ENCODE measurements at regions not wholly inside any gene's neighbourhood (a gene's known extent, or its start where the extent isn't known, plus 50 kb on each side); places are given as distances from the start of the nearest gene placed in this dataset.
A peak's percentile ranks its signal among the peaks of the same experiment; 100 is the strongest.

GRCh38 chr10:123464430-123465323 lies 201.5 kb upstream of the GPR26 start:
- DNase-seq, result no peak
- Histone ChIP-seq H3K27ac (ENCODE audit: low read depth in 1 of 3, low read length in 2 of 3) (no peak overlapping the region), H3K9me3 (ENCODE audit: control insufficient read depth in 2 of 2, insufficient read depth in 1 of 2, low read depth in 1 of 2, low read length in 1 of 2) (no peaks in the 10 kb centered on the region), H3K4me3 (ENCODE audit: low read depth in 1 of 3, low read length in 3 of 3) (no peak overlapping the region), H3K36me3 (ENCODE audit: control insufficient read depth in 3 of 3, insufficient read depth in 2 of 3, low read depth in 1 of 3, low read length in 3 of 3) (no peaks in the 10 kb centered on the region), H3K27me3 (ENCODE audit: control insufficient read depth in 3 of 3, insufficient read depth in 3 of 3, low read length in 3 of 3) (peaks cover 0 to 5% (median 0%) of the 10 kb centered on the region in 3 donors), H3K4me1 (ENCODE audit: control insufficient read depth in 3 of 3, insufficient read depth in 2 of 3, low read depth in 1 of 3, low read length in 2 of 3) (no peaks in the 10 kb centered on the region)
- 39 to 56% (median 48%) methylated on average over 3 of the region's 3 CpGs for WGBS, 3 donors
- no peak for FAIRE-seq

DNA sequence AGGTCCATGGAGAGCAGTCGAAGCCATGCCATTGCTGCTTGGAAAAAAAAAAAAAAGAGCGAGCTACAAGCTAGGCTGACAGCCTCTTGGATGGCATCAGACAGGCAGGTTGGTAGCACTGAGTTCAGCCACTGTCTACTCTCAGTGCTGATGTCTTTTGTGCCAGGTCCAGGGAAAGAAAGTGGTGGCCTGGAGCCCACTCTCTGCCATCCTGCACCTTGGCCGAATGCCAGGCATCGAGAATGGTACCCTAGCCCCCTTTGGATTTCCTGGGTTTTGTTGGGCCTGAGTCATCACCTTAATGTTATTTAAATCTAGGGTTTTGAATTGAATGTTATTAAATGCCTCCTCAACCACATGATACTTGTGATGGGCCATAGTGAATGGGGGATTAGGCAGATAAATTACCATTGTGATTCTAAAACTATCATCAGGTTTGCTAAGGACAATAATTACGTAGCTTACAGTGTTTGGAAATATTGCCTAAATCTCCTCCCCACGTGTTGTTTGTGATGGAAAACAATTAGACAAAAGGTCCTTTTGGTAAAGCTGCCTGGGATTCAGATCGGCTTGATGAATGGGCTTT lies 195.7 kb upstream of the GPR26 start:
- Histone ChIP-seq H3K4me1 (ENCODE audit: control insufficient read depth in 3 of 3, insufficient read depth in 2 of 3, low read depth in 1 of 3, low read length in 2 of 3) (no peaks in the 10 kb centered on the region), H3K27me3 (ENCODE audit: control insufficient read depth in 3 of 3, insufficient read depth in 3 of 3, low read length in 3 of 3) (peaks cover 0 to 11% (median 0%) of the 10 kb centered on the region in 3 donors), H3K4me3 (ENCODE audit: low read depth in 1 of 3, low read length in 3 of 3) (no peak overlapping the region), H3K27ac (ENCODE audit: low read depth in 1 of 3, low read length in 2 of 3) (no peak overlapping the region), H3K9me3 (ENCODE audit: control insufficient read depth in 2 of 2, insufficient read depth in 1 of 2, low read depth in 1 of 2, low read length in 1 of 2) (no peaks in the 10 kb centered on the region), H3K36me3 (ENCODE audit: control insufficient read depth in 3 of 3, insufficient read depth in 2 of 3, low read depth in 1 of 3, low read length in 3 of 3) (no peaks in the 10 kb centered on the region)
- WGBS, 3 donors, result 66 to 75% (median 71%) methylated on average over 7 of the region's 7 CpGs
- no peak for DNase-seq
- FAIRE-seq, result no peak

- Histone ChIP-seq H3K27me3 (ENCODE audit: control insufficient read depth in 3 of 3, insufficient read depth in 3 of 3, low read length in 3 of 3) (peaks cover 0 to 10% (median 0%) of the 10 kb centered on the region in 3 donors), H3K4me3 (ENCODE audit: low read depth in 1 of 3, low read length in 3 of 3) (no peak overlapping the region), H3K27ac (ENCODE audit: low read depth in 1 of 3, low read length in 2 of 3) (no peak overlapping the region), H3K9me3 (ENCODE audit: control insufficient read depth in 2 of 2, insufficient read depth in 1 of 2, low read depth in 1 of 2, low read length in 1 of 2) (no peaks in the 10 kb centered on the region), H3K36me3 (ENCODE audit: control insufficient read depth in 3 of 3, insufficient read depth in 2 of 3, low read depth in 1 of 3, low read length in 3 of 3) (no peaks in the 10 kb centered on the region), H3K4me1 (ENCODE audit: control insufficient read depth in 3 of 3, insufficient read depth in 2 of 3, low read depth in 1 of 3, low read length in 2 of 3) (no peaks in the 10 kb centered on the region)
- no peak for FAIRE-seq
- DNase-seq, result no peak
- WGBS, 3 donors, result 84 to 93% (median 93%) methylated on average over 1 of the region's 1 CpG
Observed at GRCh38 chr10:123471811-123472210, 194.3 kb upstream of the GPR26 start.

DNA sequence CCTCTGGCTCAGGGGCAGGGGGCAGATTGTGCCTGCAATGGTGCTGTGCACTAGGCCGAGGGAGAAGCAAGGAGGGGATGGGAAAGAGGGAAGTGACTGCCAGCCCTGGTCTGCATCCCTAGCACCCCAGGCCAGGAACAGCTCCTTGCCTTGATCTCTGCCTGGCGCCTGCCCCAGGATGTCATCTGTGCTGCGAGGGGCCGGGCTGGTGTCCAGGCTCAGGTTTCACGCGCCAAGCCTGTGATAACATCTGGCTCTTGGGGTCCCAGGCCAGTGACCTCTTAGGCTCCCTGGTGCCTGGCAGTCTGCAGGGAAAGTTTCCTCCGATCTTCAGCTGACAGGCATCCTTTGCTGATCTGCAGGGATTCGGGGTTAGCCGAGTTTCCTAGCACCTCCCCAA lies 193.5 kb upstream of the GPR26 start:
- H3K4me1 ChIP-seq (ENCODE audit: control insufficient read depth in 3 of 3, insufficient read depth in 2 of 3, low read depth in 1 of 3, low read length in 2 of 3), result no peaks in the 10 kb centered on the region
- DNase-seq (no peak), FAIRE-seq (no peak)
- peaks cover 0 to 6% (median 0%) of the 10 kb centered on the region in 3 donors for H3K27me3 ChIP-seq (ENCODE audit: control insufficient read depth in 3 of 3, insufficient read depth in 3 of 3, low read length in 3 of 3)
- no peaks in the 10 kb centered on the region for H3K9me3 ChIP-seq (ENCODE audit: control insufficient read depth in 2 of 2, insufficient read depth in 1 of 2, low read depth in 1 of 2, low read length in 1 of 2)
- WGBS, 3 donors, result 10 to 13% (median 12%) methylated on average over 9 of the region's 9 CpGs
- no peak overlapping the region for H3K4me3 ChIP-seq (ENCODE audit: low read depth in 1 of 3, low read length in 3 of 3)
- no peaks in the 10 kb centered on the region for H3K36me3 ChIP-seq (ENCODE audit: control insufficient read depth in 3 of 3, insufficient read depth in 2 of 3, low read depth in 1 of 3, low read length in 3 of 3)
- H3K27ac ChIP-seq (ENCODE audit: low read depth in 1 of 3, low read length in 2 of 3), result no peak overlapping the region

DNA sequence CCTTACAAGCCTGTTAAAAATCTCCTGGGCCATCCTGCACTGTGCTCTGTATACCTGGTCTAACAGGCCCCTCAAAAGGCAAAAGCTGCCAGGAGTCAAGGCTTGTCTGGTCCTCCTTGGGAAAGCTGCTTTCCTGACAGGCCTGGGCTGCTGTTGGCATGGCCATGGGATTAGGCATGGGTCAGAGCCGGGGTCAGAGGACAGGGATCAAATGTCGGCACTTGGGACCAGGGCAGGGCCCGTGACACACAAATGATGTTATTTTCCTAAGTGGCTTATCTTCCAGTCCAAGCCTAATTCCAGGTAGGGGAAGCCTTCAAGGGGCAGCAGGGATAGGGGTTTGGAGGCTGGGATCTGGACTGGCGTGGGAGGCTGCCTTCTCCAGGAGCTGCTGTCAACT lies 191.5 kb upstream of the GPR26 start:
- no peaks in the 10 kb centered on the region for H3K36me3 ChIP-seq (ENCODE audit: control insufficient read depth in 3 of 3, insufficient read depth in 2 of 3, low read depth in 1 of 3, low read length in 3 of 3)
- WGBS, 3 donors, result 68 to 69% (median 69%) methylated on average over 4 of the region's 4 CpGs
- no peak for DNase-seq
- no peaks in the 10 kb centered on the region for H3K4me1 ChIP-seq (ENCODE audit: control insufficient read depth in 3 of 3, insufficient read depth in 2 of 3, low read depth in 1 of 3, low read length in 2 of 3)
- H3K9me3 ChIP-seq (ENCODE audit: control insufficient read depth in 2 of 2, insufficient read depth in 1 of 2, low read depth in 1 of 2, low read length in 1 of 2), result no peaks in the 10 kb centered on the region
- no peak overlapping the region for H3K4me3 ChIP-seq (ENCODE audit: low read depth in 1 of 3, low read length in 3 of 3)
- no peak overlapping the region for H3K27ac ChIP-seq (ENCODE audit: low read depth in 1 of 3, low read length in 2 of 3)
- FAIRE-seq, result no peak
- H3K27me3 ChIP-seq (ENCODE audit: control insufficient read depth in 3 of 3, insufficient read depth in 3 of 3, low read length in 3 of 3), result peaks cover 0 to 6% (median 2%) of the 10 kb centered on the region in 3 donors

DNA sequence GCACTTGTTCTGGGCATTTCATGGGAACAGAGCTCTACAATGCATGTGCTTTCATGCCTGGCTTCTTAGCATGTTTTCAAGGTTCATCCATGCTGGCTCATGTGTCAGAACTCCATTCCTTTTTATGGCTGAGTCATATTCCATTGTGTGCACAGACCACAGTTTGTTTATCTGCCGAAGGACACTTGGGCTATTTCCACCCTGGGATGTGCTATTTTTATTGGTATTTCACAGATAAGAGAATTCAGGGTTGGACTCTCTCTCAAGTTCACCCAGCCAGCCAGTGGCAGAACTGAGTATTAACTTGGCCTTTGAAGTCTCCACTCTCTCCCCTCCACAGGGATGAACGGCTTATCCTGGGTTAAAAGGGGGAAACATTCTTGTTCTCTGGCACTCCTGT lies 190.7 kb upstream of the GPR26 start:
- 24 to 45% (median 25%) methylated on average over 2 of the region's 2 CpGs for WGBS, 3 donors
- Histone ChIP-seq H3K36me3 (ENCODE audit: control insufficient read depth in 3 of 3, insufficient read depth in 2 of 3, low read depth in 1 of 3, low read length in 3 of 3) (no peaks in the 10 kb centered on the region), H3K9me3 (ENCODE audit: control insufficient read depth in 2 of 2, insufficient read depth in 1 of 2, low read depth in 1 of 2, low read length in 1 of 2) (no peaks in the 10 kb centered on the region), H3K27me3 (ENCODE audit: control insufficient read depth in 3 of 3, insufficient read depth in 3 of 3, low read length in 3 of 3) (peaks cover 0 to 6% (median 2%) of the 10 kb centered on the region in 3 donors), H3K4me3 (ENCODE audit: low read depth in 1 of 3, low read length in 3 of 3) (no peak overlapping the region), H3K27ac (ENCODE audit: low read depth in 1 of 3, low read length in 2 of 3) (no peak overlapping the region), H3K4me1 (ENCODE audit: control insufficient read depth in 3 of 3, insufficient read depth in 2 of 3, low read depth in 1 of 3, low read length in 2 of 3) (no peaks in the 10 kb centered on the region)
- FAIRE-seq (no peak), DNase-seq (no peak)

DNA sequence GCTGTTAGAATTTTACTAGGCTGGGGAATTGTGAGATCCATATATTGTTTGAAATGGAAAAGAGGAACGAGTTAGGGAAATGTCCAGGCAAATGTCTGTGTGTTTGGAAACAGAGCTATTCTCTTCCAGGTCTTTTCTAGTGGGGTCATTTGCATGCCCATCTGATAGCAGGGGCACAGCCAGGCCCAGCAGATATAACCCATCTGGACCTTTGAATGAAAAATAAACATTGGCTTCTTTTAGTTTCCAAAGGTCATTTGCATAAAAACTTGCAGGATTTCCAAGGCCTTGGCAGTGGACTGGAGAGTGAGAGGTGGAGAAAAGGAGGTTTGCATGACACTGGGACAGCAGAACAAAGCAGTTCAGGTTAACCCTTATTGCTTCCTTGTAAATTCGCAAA lies 188.0 kb upstream of the GPR26 start:
- peak; percentile 2 to 13 for DNase-seq
- Histone ChIP-seq H3K4me3 (ENCODE audit: low read depth in 1 of 3, low read length in 3 of 3) (no peak overlapping the region), H3K27me3 (ENCODE audit: control insufficient read depth in 3 of 3, insufficient read depth in 3 of 3, low read length in 3 of 3) (peaks cover 0 to 2% (median 0%) of the 10 kb centered on the region in 3 donors), H3K4me1 (ENCODE audit: control insufficient read depth in 3 of 3, insufficient read depth in 2 of 3, low read depth in 1 of 3, low read length in 2 of 3) (no peaks in the 10 kb centered on the region), H3K36me3 (ENCODE audit: control insufficient read depth in 3 of 3, insufficient read depth in 2 of 3, low read depth in 1 of 3, low read length in 3 of 3) (no peaks in the 10 kb centered on the region), H3K9me3 (ENCODE audit: control insufficient read depth in 2 of 2, insufficient read depth in 1 of 2, low read depth in 1 of 2, low read length in 1 of 2) (no peaks in the 10 kb centered on the region), H3K27ac (ENCODE audit: low read depth in 1 of 3, low read length in 2 of 3) (no peak overlapping the region)
- FAIRE-seq, result no peak
- WGBS, 3 donors, result 32 to 53% (median 51%) methylated on average over 2 of the region's 2 CpGs

GRCh38 chr10:123479640-123480039 lies 186.5 kb upstream of the GPR26 start:
- no peaks in the 10 kb centered on the region for H3K9me3 ChIP-seq (ENCODE audit: control insufficient read depth in 2 of 2, insufficient read depth in 1 of 2, low read depth in 1 of 2, low read length in 1 of 2)
- 41 to 74% (median 64%) methylated on average over 4 of the region's 4 CpGs for WGBS, 3 donors
- H3K4me3 ChIP-seq (ENCODE audit: low read depth in 1 of 3, low read length in 3 of 3), result no peak overlapping the region
- no peak overlapping the region for H3K27ac ChIP-seq (ENCODE audit: low read depth in 1 of 3, low read length in 2 of 3)
- no peaks in the 10 kb centered on the region for H3K36me3 ChIP-seq (ENCODE audit: control insufficient read depth in 3 of 3, insufficient read depth in 2 of 3, low read depth in 1 of 3, low read length in 3 of 3)
- H3K27me3 ChIP-seq (ENCODE audit: control insufficient read depth in 3 of 3, insufficient read depth in 3 of 3, low read length in 3 of 3), result peaks cover 0 to 2% (median 0%) of the 10 kb centered on the region in 3 donors
- no peaks in the 10 kb centered on the region for H3K4me1 ChIP-seq (ENCODE audit: control insufficient read depth in 3 of 3, insufficient read depth in 2 of 3, low read depth in 1 of 3, low read length in 2 of 3)
- FAIRE-seq (no peak), DNase-seq (no peak)

Measured in small intestine (tissue), 7 donors.